H1 (cell line): ENCODE measurements at regions not wholly inside any gene's neighbourhood (a gene's known extent, or its start where the extent isn't known, plus 50 kb on each side); places are given as distances from the start of the nearest gene placed in this dataset.

ENCODE experiments used
- BRCA1 ChIP-seq: IDR thresholded peaks from 2 replicates; pipeline ENCODE4 v1.6.1; 2012; ENCODE audit warnings: low read depth, low read length, improper control_type of control experiment
- CTCF ChIP-seq, 3 experiments: IDR thresholded peaks; 1 replicate in 2 of 3; 2 replicates in 1 of 3; pipeline versions ENCODE4 v1.5.1 to v1.6.1; 2011; ENCODE audit warnings: low read length in 3 of 3, mild to moderate bottlenecking in 3 of 3, inconsistent platforms in 2 of 3, low read depth in 1 of 3, moderate library complexity in 1 of 3; ENCODE audit not compliant: insufficient read depth in 1 of 3; ENCODE audit errors: control extremely low read depth in 1 of 3
- KDM1A ChIP-seq: fragments of 200-600, 300-600 bp; sonication (generic); IDR thresholded peaks from 2 replicates; pipeline ENCODE4 v1.7.1; 2016; ENCODE audit warnings: mild to moderate bottlenecking, low read length, borderline replicate concordance
- MAFK ChIP-seq: IDR thresholded peaks from 2 replicates; pipeline ENCODE4 v1.6.1; 2012; ENCODE audit warnings: low read depth, mild to moderate bottlenecking, improper control_type of control experiment, low read length
- SP2 ChIP-seq: IDR thresholded peaks from 2 replicates; pipeline ENCODE4 v1.6.1; 2012; ENCODE audit warnings: mild to moderate bottlenecking, low read length, inconsistent platforms
- SRF ChIP-seq: IDR thresholded peaks from 2 replicates; pipeline ENCODE4 v1.6.1; 2011; ENCODE audit warnings: mild to moderate bottlenecking, low read depth, low read length, moderate library complexity
- ZNF274 ChIP-seq: IDR thresholded peaks from 2 replicates; pipeline ENCODE4 v1.7.0; 2012; ENCODE audit warnings: low read length, borderline replicate concordance; ENCODE audit errors: extremely low read depth

- TF ChIP-seq MAFK, result no peak
- TF ChIP-seq SRF, result no peak
- no peak for TF ChIP-seq BRCA1
- TF ChIP-seq KDM1A, result no peak
- no peak for TF ChIP-seq ZNF274
- no peak for TF ChIP-seq SP2
- TF ChIP-seq CTCF (IDR thresholded peaks at IDR 0.05; ENCODE audit: control extremely low read depth in 1 of 3, insufficient read depth in 1 of 3, low read depth in 1 of 3, low read length in 3 of 3), result no peak
Measured at GRCh38 chr15:69854001-69854400, 243.7 kb downstream of the TLE3 start.
